Kidney epithelial cell (primary cell): ENCODE measurements at regions not wholly inside any gene's neighbourhood (a gene's known extent, or its start where the extent isn't known, plus 50 kb on each side); places are given as distances from the start of the nearest gene placed in this dataset.
"Not testable (repeated sequence)": the region's sequence is repeated elsewhere in the genome, so short reads cannot be mapped to it uniquely, and the experiment has no call there.

ENCODE experiments used
- DNase-seq: peaks from one replicate; pipeline ENCODE4 v3.0.0-alpha.2; 2010; ENCODE audit warnings: low read depth
- H3K27me3 ChIP-seq: 2 replicates; pipeline ENCODE4 v1.6.0; 2011; ENCODE audit warnings: low read length; ENCODE audit not compliant: control insufficient read depth, insufficient read depth
- H3K36me3 ChIP-seq: 2 replicates; pipeline ENCODE4 v1.5.1; 2011; ENCODE audit warnings: low read length; ENCODE audit not compliant: control insufficient read depth, insufficient read depth
- H3K4me3 ChIP-seq: 2 replicates; pipeline ENCODE4 v1.5.1; 2011; ENCODE audit warnings: low read depth, mild to moderate bottlenecking, control low read depth, low read length
- TF ChIP-seq, protein P1 (sequence below): IDR thresholded peaks from 2 replicates; pipeline ENCODE4 v1.5.1; 2011; ENCODE audit warnings: mild to moderate bottlenecking, moderate library complexity, low read length, control low read depth, inconsistent platforms; ENCODE audit not compliant: insufficient read depth, poor library complexity, severe bottlenecking

DNA sequence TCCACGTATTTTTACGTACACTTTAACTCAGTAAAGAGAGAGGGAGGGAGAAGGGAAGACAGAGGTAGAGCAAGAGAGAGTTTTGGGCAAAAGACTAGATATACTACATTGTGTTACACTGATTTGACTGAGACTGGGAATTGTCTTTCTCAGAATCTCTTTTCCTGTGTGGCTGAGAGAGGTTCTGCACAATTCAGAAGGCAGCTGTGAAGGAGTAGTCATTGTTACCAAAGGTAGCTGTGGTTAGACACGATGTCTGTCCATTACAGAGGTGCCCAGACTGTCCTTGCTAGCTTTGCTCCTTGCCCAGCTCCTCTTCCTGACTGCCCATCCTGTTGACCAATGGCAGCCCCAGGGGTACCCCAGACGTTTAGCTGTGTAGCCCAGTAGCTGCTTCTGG, 577.5 kb upstream of the CBLB start:
- TF ChIP-seq, protein P1, sequence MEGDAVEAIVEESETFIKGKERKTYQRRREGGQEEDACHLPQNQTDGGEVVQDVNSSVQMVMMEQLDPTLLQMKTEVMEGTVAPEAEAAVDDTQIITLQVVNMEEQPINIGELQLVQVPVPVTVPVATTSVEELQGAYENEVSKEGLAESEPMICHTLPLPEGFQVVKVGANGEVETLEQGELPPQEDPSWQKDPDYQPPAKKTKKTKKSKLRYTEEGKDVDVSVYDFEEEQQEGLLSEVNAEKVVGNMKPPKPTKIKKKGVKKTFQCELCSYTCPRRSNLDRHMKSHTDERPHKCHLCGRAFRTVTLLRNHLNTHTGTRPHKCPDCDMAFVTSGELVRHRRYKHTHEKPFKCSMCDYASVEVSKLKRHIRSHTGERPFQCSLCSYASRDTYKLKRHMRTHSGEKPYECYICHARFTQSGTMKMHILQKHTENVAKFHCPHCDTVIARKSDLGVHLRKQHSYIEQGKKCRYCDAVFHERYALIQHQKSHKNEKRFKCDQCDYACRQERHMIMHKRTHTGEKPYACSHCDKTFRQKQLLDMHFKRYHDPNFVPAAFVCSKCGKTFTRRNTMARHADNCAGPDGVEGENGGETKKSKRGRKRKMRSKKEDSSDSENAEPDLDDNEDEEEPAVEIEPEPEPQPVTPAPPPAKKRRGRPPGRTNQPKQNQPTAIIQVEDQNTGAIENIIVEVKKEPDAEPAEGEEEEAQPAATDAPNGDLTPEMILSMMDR, result no peak
- H3K4me3 ChIP-seq, result no peak overlapping the region
- H3K27me3 ChIP-seq, result no peaks in the 10 kb centered on the region
- no peaks in the 10 kb centered on the region for H3K36me3 ChIP-seq
- no peak for DNase-seq

DNA sequence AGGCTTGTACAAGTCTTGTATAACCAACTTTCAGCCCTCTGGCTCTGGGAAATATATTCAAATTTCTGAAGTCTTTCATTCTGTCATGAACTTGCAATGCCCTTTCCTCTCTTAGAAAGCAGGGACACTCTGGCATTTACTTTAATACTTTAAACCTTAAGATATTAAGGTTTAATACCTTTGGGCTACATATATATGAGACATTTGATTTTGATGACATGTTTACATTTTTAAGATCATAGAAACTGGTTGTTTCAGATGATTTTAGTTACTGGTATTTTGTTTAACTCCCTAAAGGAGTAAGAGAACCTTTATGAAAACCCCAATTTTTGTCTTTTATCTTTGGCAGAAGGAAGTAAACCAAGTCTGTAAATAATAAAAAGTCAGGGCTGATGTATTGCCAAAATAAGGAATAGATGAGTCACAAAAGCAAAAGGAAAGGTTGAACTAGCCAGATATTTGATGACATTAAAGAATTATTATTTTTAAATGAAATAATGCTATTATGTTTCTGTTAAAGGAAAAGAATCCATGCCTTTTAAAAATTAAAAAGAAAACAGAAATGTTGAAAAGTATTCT, 579.0 kb upstream of the CBLB start:
- Histone ChIP-seq H3K27me3 (no peaks in the 10 kb centered on the region), H3K36me3 (no peaks in the 10 kb centered on the region), H3K4me3 (no peak overlapping the region)
- TF ChIP-seq, protein P1, result no peak
- no peak for DNase-seq

DNA sequence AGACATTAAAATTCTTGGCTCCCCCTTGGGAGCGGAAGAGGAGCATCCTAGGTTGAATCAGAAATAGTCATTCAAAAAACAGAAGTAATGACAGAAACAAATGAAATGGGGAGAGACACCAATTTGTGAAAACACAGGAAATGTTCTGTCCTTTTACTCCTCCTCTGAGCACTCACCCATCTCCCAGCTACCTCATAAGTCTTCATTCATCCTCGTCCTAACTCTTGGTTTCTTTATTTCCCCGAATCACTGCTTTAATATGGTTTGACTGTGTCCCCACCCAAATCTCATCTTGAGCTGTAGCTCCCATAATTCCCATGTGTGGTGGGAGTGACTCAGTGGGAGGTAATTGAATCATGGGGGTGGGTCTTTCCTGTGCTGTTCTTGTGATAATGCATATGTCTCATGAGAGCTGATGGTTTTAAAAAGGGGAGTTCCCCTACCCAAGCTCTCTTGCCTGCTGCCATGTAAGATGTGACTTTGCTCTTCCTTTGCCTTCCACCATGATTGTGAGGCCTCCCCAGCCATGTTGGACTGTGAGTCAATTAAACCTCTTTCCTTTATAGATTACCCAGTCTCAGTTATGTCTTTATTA, 579.7 kb upstream of the CBLB start:
- H3K36me3 ChIP-seq, H3K4me3 ChIP-seq, H3K27me3 ChIP-seq, DNase-seq: not testable (repeated sequence)

DNA sequence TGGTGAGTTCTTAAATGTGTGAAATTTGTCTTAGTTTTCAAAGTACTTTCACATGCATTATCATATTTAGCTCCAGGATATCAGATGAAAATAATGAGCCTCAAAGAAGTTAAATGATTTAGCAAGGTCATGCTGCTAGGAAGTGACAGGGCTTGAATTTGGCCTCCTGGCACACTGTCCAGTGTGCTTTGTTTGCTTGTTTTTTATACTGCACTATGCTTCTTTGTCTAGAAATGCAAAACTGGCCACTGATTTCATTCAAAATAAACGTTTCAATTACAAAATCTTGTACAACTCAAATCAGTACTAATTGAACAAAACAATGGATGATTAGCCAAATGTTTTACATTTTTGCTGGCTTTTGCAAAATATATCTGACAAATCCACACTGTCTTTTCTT, 583.3 kb upstream of the CBLB start:
- TF ChIP-seq, protein P1, result no peak
- Histone ChIP-seq H3K36me3 (no peaks in the 10 kb centered on the region), H3K27me3 (no peaks in the 10 kb centered on the region)

GRCh38 chr3:106454497-106454896, 585.7 kb upstream of the CBLB start:
- TF ChIP-seq, protein P1, result no peak
- no peaks in the 10 kb centered on the region for H3K27me3 ChIP-seq
- no peaks in the 10 kb centered on the region for H3K36me3 ChIP-seq
- DNase-seq, result no peak
- no peak overlapping the region for H3K4me3 ChIP-seq

More for the DNA sequence above, 583.3 kb upstream of the CBLB start:
- H3K4me3 ChIP-seq, result no peak overlapping the region
- DNase-seq, result no peak

DNA sequence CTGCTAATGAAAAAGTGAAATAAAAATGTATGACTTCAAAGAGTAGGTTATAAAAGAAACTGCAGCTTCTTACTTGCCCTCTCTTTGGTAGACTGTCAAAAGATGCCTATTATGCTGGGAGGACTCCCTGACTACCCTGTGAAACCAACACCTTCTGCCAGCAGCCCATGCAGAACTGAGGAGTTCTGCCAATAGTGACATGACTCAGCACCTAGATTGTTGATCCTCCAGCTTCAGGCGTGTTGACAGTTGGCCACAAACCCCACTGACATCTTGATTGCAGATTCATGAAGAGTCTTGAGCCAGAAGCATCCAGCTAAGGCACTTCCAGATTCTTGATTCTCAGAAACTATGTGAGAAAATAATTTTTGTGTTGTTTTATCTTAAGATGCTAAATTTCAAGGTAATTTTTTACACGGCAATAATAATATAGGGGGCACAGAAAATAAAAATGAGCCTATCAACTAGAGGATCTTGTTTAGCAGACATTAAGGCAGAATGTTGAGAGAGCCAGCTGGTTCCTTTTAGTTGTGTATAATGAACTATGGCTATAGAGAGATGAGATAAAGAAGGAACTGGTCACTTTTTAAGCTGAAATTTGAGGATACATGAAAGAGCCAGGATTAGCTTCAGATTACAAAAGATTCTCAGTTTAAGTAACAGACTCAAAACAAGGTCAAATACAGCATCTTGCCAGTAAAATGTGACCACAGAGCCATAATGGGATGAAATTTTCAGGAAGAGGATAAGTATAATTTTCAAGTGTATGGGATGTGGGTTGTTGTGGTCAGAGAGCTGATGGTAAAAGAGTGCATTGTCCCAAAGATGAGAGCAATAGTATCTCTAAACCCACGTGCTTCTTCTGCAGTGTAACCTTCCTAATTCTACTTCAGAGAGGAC, 588.7 kb upstream of the CBLB start:
- no peaks in the 10 kb centered on the region for H3K27me3 ChIP-seq
- H3K4me3 ChIP-seq, result no peak overlapping the region
- TF ChIP-seq, protein P1, result no peak
- no peaks in the 10 kb centered on the region for H3K36me3 ChIP-seq
- peak; percentile 77 for DNase-seq
